ENCODE measurements at regions not wholly inside any gene's neighbourhood (a gene's known extent, or its start where the extent isn't known, plus 50 kb on each side); places are given as distances from the start of the nearest gene placed in this dataset.

- no peak overlapping the region for H2BK120ac ChIP-seq (ENCODE audit: low read depth, low read length)
- in situ Hi-C loops (cut with MboI; ENCODE audit: low sequenced_read_pairs) = no loop called here
- no peak overlapping the region for H4K8ac ChIP-seq (ENCODE audit: low read depth in 2 of 2, low read length in 2 of 2)
- H3K4me3 ChIP-seq (ENCODE audit: insufficient read depth, low read depth, low read length) = no peak overlapping the region
- H3K36me3 ChIP-seq (ENCODE audit: control insufficient read depth, insufficient read depth, low read length) = no peaks in the 10 kb centered on the region
- H2BK5ac ChIP-seq (ENCODE audit: low read depth, low read length, poor library complexity, severe bottlenecking) = no peak overlapping the region
- no peak for DNase-seq
- no peak overlapping the region for H3K9ac ChIP-seq (ENCODE audit: low read depth, low read length)
- no peak overlapping the region for H3K18ac ChIP-seq (ENCODE audit: low read depth, low read length)
- intact Hi-C loops (cut with micrococcal nuclease) = no loop called here
- H3K27ac ChIP-seq (ENCODE audit: insufficient read depth, low read length) = no peak overlapping the region
- H3K23ac ChIP-seq (ENCODE audit: low read depth, low read length) = no peak overlapping the region
- no peak for ATAC-seq (ENCODE audit: low read depth)
- no peak overlapping the region for H3K4ac ChIP-seq (ENCODE audit: low read depth, low read length)
- CTCF ChIA-PET = no interaction called here
- H3K9me1 ChIP-seq (ENCODE audit: insufficient read depth, low read length) = no peaks in the 10 kb centered on the region
- no peaks in the 10 kb centered on the region for H3K4me1 ChIP-seq (ENCODE audit: control insufficient read depth, insufficient read depth, low read length)
- POLR2A ChIA-PET (ENCODE audit: unreplicated experiment) = no interaction called here
- H4K5ac ChIP-seq (ENCODE audit: low read depth, low read length) = no peak overlapping the region
- BruUV-seq (replicated peaks) = no TSS peak
- no peak for TF ChIP-seq RAD21 (IDR thresholded peaks at IDR 0.05; ENCODE audit: low read length)
- TF ChIP-seq BHLHE40 (IDR thresholded peaks at IDR 0.05; ENCODE audit: low read depth, low read length) = no peak
- TF ChIP-seq MXI1 (IDR thresholded peaks at IDR 0.05; ENCODE audit: borderline replicate concordance, low read depth, low read length) = no peak
- TF ChIP-seq RFX5 (IDR thresholded peaks at IDR 0.05; ENCODE audit: low read depth, low read length) = no peak
- no peak for TF ChIP-seq RCOR1 (IDR thresholded peaks at IDR 0.05; ENCODE audit: insufficient replicate concordance, low read length)
- no peak for TF ChIP-seq CEBPB (IDR thresholded peaks at IDR 0.05; ENCODE audit: low read depth, low read length)
- TF ChIP-seq FOS (IDR thresholded peaks at IDR 0.05; ENCODE audit: low read depth, low read length) = no peak
- no peak for TF ChIP-seq MAFK (IDR thresholded peaks at IDR 0.05; ENCODE audit: low read depth, low read length)
- TF ChIP-seq CHD1 (IDR thresholded peaks at IDR 0.05; ENCODE audit: low read depth, low read length) = no peak
- TF ChIP-seq USF2 (IDR thresholded peaks at IDR 0.05; ENCODE audit: low read depth, low read length) = no peak
- TF ChIP-seq SMC3 (IDR thresholded peaks at IDR 0.05; ENCODE audit: low read depth, low read length) = no peak
- no peak for TF ChIP-seq POLR2A (IDR thresholded peaks at IDR 0.05; ENCODE audit: low read depth, low read length)
- no peak for TF ChIP-seq ELK1 (IDR thresholded peaks at IDR 0.05; ENCODE audit: borderline replicate concordance, low read depth, low read length)
- H3K79me1 ChIP-seq (ENCODE audit: low read depth in 1 of 2, low read length in 2 of 2) = no peaks in the 10 kb centered on the region
- no peak overlapping the region for H4K91ac ChIP-seq (ENCODE audit: insufficient read depth, low read depth, low read length)
- H3K27me3 ChIP-seq (ENCODE audit: control insufficient read depth, insufficient read depth, low read length) = peaks cover 6% of the 10 kb centered on the region
- no peak overlapping the region for H2AFZ ChIP-seq (replicated peaks; ENCODE audit: low read length, poor library complexity)
- no peak overlapping the region for H2AK9ac ChIP-seq (replicated peaks; ENCODE audit: low read depth, low read length, poor library complexity)
- dilution Hi-C loops (cut with HindIII; ENCODE audit: low sequenced_read_pairs, unreplicated experiment) = no loop called here
- H2BK20ac ChIP-seq (ENCODE audit: low read depth, low read length) = no peak overlapping the region
- H4K20me1 ChIP-seq (ENCODE audit: insufficient read depth, low read length) = no peaks in the 10 kb centered on the region
- WGBS, 2 experiments (ENCODE audit: extremely low coverage in 2 of 2, insufficient read length in 1 of 2) = 59% methylated on average over 5 of the region's 12 CpGs; no CpG with 5 or more reads in 1 of the 2 experiments
- no peak overlapping the region for H3K4me2 ChIP-seq (ENCODE audit: low read depth, low read length)
- H3K14ac ChIP-seq (replicated peaks; ENCODE audit: low read depth, low read length) = no peak overlapping the region
- H2BK15ac ChIP-seq (ENCODE audit: low read depth, low read length) = no peak overlapping the region
- H3K56ac ChIP-seq (ENCODE audit: extremely low read depth, insufficient read depth, low read length) = no peak overlapping the region
- no peak overlapping the region for H2AK5ac ChIP-seq (ENCODE audit: low read depth, low read length)
- no peaks in the 10 kb centered on the region for H3K9me3 ChIP-seq (ENCODE audit: control insufficient read depth, insufficient read depth, low read length)
Observed at GRCh38 chr20:57818418-57819181, 108.8 kb upstream of the PMEPA1 start.

Data from IMR-90 (cell line).